Muscle of leg (tissue), 3 donors: ENCODE measurements at regions not wholly inside any gene's neighbourhood (a gene's known extent, or its start where the extent isn't known, plus 50 kb on each side); places are given as distances from the start of the nearest gene placed in this dataset.

Source experiments
- DNase-seq: peaks from one replicate; pipeline ENCODE4 v3.0.0; 2013
- H3K27ac ChIP-seq: one replicate; pipeline ENCODE4 v1.5.1; 2013; ENCODE audit warnings: mild to moderate bottlenecking, low read length, control low read depth
- H3K27me3 ChIP-seq: one replicate; pipeline ENCODE4 v1.6.1; 2013; ENCODE audit warnings: low read length; ENCODE audit not compliant: control insufficient read depth, insufficient read depth
- H3K36me3 ChIP-seq: one replicate; pipeline ENCODE4 v1.6.1; 2013; ENCODE audit warnings: low read length; ENCODE audit not compliant: control insufficient read depth, insufficient read depth
- H3K4me1 ChIP-seq: one replicate; pipeline ENCODE4 v1.6.1; 2013; ENCODE audit warnings: low read length; ENCODE audit not compliant: control insufficient read depth, insufficient read depth
- H3K4me3 ChIP-seq: one replicate; pipeline ENCODE4 v1.5.1; 2013; ENCODE audit warnings: low read length, control low read depth
- H3K9me3 ChIP-seq: replicated peaks from 2 replicates; pipeline ENCODE4 v1.6.1; 2013; ENCODE audit warnings: low read depth, low read length; ENCODE audit not compliant: control insufficient read depth
- WGBS: methylation state at CpG from one replicate; pipeline ENCODE4 v1.1.5; 2013; ENCODE audit warnings: missing lambda C conversion rate; ENCODE audit not compliant: insufficient coverage; 5-methylcytosine and 5-hydroxymethylcytosine counted together

DNA sequence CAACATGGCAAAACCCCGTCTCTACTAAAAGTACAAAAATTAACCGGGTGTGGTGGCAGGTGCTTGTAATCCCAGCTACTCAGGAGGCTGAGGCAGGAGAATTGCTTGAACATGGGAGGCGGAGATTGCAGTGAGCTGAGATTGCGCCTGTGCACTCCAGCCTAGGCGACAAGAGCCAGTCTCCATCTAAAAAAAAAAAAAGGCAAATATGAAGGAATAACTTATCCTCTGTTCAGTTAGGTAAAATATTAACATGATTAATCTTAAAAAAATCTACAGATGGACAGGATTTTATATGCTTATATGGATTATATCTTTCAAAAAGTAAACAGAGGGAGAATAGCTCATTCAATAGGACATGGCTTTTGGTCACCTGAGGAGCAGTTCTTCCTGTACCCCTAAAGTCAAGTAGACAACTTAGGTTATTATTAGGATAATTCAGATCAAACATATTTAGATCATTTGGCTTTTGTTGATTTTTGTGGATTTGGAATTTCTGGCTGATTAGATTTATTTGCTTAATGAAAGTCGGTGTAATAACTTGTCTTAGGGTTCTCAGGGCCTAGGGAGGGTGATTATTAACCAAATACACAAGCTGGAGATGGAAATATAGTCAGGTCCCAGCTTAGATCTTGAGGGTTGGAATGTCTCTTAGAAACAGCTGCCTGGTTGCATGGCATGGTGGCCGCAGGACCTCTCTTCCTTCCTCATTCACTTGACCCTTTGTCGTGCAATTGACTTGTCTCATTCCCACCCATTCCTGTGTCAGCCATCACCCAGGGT lies 82.1 kb upstream of the ONECUT1 start:
- no peaks in the 10 kb centered on the region for H3K9me3 ChIP-seq
- H3K27ac ChIP-seq: no peak overlapping the region
- no peak for DNase-seq
- no peaks in the 10 kb centered on the region for H3K36me3 ChIP-seq
- H3K4me1 ChIP-seq: no peaks in the 10 kb centered on the region
- H3K27me3 ChIP-seq: no peaks in the 10 kb centered on the region
- 100% methylated on average over 1 of the region's 8 CpGs for WGBS
- H3K4me3 ChIP-seq: no peak overlapping the region

DNA sequence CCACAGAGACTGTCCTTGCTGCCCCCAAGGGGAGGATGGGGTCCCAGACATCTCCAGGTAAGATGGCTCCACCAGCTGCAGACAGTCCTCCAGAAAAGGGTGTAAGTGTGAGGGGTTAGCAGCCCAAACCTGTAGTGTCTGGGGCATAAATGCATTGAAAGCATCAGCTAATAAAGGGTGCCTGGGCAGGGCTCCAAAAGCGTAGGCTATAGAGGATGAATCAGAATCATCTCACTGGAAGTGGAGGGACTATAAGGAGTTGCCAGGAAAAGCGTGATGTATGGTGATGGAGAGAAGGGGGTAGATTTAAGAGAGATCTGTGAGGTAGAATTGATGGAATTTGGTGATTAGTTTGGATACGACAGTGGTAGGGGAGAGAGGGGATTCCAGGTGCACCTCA lies 79.9 kb upstream of the ONECUT1 start:
- Histone ChIP-seq H3K27me3 (no peaks in the 10 kb centered on the region), H3K36me3 (no peaks in the 10 kb centered on the region), H3K9me3 (no peaks in the 10 kb centered on the region), H3K27ac (no peak overlapping the region), H3K4me3 (no peak overlapping the region), H3K4me1 (no peaks in the 10 kb centered on the region)
- 60% methylated on average over 3 of the region's 3 CpGs for WGBS
- no peak for DNase-seq

DNA sequence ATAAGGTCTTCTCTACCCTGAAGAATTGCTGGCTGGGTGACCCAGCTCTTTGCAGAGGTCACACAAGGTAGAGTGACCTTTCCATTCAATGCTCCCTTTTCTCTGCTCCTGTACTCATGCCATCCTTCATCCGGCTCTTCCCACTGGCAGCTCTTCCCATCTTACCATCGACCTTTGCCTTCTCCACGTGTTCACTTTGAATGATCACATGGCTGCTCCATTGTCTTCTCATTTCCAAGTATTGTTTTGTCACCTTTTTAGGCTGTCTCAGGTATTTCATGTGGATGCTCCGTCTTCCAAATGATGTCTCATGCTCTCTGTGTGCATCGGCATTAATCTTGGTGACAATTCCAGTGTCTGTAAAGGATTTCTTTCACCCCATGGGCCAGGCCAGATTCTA lies 76.6 kb upstream of the ONECUT1 start:
- WGBS: 63% methylated on average over 3 of the region's 5 CpGs
- H3K27me3 ChIP-seq: no peaks in the 10 kb centered on the region

DNA sequence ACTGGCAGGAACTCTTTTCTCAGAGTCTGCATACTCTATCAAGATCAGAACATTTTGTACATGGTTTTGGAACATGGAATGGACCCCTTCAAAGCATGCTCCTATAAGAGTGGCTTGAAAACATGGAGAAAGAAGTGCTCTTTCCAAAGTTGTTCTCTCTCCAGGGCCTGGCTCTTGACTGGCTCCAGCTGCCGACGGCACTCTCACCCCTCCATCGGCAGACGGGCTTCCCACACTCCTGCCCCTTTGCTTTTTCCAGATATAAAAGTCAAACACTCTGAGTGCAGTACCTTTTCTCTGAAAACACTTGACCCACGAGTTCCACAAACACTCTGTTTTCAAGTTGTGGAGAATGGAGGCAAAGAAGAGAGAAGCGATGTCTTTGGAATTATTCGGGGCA lies 72.5 kb upstream of the ONECUT1 start:
- Histone ChIP-seq H3K9me3 (no peaks in the 10 kb centered on the region), H3K4me3 (no peak overlapping the region), H3K4me1 (no peaks in the 10 kb centered on the region), H3K27me3 (peaks cover 2% of the 10 kb centered on the region), H3K27ac (no peak overlapping the region), H3K36me3 (no peaks in the 10 kb centered on the region)
- 65% methylated on average over 5 of the region's 7 CpGs for WGBS
- no peak for DNase-seq

More for the DNA sequence above, 76.6 kb upstream of the ONECUT1 start:
- Histone ChIP-seq H3K9me3 (no peaks in the 10 kb centered on the region), H3K4me1 (no peaks in the 10 kb centered on the region), H3K36me3 (no peaks in the 10 kb centered on the region), H3K27ac (no peak overlapping the region), H3K4me3 (no peak overlapping the region)
- no peak for DNase-seq

DNA sequence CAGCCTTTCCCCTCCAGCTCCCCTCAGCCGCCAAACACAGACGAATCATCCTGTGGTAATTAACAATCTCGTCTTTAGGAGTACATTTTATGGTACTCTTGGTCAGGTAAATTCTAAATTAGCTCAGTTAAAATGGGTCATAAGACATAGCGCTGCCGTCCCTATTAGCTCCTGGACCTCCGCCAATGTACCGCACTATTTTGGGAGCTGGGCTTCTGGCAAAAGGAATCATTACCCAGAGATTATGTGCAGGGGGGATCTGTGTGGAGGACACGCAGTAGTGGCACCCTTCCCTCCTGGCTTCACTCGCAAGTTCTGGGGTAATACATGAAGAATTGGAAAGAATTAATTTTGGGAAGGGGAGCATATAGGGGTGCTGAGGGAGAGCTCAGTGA lies 68.6 kb upstream of the ONECUT1 start:
- peaks cover 4% of the 10 kb centered on the region for H3K27me3 ChIP-seq
- H3K4me3 ChIP-seq: no peak overlapping the region
- no peak overlapping the region for H3K27ac ChIP-seq
- H3K36me3 ChIP-seq: no peaks in the 10 kb centered on the region
- no peaks in the 10 kb centered on the region for H3K9me3 ChIP-seq
- no peaks in the 10 kb centered on the region for H3K4me1 ChIP-seq
- 66% methylated on average over 8 of the region's 9 CpGs for WGBS
- DNase-seq: no peak

DNA sequence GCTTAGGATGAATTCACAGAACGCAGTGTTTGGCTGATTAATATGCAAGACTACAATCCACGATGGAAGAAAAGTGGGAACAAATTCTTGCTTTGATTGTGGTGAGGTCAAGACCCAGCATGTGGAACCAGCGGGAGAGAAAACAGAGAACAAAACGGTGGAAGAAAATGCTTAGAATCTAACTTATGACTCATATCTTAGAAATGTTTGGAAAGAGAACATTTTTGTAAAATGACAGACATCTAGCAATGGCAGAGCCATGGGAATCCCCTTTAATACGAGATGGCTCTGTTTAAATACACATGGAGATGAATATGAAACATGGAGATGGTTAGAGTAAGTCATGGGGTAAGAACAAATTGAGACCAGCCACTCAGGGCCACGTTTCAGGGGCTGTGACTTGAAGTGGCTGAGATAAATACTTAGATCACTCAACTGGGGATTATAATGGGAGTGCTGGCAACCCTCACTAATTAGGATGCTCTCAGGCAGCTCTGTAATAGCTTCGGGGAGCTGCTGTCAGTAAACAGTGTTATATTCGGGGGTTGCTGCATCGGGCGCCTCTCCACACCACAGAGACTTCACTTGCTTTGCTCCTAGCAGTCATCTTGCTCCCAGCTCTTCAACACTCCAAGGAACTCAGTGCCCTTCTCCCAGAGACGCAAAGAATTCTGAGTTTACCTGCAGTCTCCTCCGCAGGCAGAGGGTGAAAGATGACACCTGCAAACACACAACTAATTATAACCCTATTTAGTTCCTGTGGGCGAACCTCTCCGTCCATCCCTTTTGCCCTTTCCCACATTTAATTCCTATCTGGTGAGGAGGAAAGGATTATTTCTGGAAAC lies 68.0 kb upstream of the ONECUT1 start:
- Histone ChIP-seq H3K4me3 (no peak overlapping the region), H3K36me3 (no peaks in the 10 kb centered on the region), H3K27me3 (peaks cover 4% of the 10 kb centered on the region), H3K9me3 (no peaks in the 10 kb centered on the region), H3K4me1 (no peaks in the 10 kb centered on the region), H3K27ac (no peak overlapping the region)
- 44% methylated on average over 7 of the region's 14 CpGs for WGBS
- DNase-seq: no peak

DNA sequence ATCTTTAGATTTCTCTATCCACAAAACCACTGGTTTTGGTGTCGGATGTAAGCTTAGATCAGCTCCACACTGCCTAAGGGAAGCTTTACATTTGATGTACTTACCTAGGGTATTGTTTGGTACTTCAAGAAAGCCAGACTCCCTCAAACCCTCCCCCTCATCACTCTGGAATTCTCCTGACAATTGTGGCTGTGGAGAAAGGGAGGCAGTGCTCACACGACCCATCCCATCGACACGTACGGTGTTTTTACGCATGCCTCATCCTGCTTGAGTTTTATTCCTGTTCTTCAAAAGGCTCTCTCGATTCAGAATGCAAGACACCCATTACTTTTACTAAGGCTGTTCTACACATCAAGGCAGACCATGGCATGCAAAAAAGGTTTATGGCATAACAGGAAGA lies 67.3 kb upstream of the ONECUT1 start:
- no peaks in the 10 kb centered on the region for H3K36me3 ChIP-seq
- WGBS: 30% methylated on average over 4 of the region's 7 CpGs
- H3K27me3 ChIP-seq: peaks cover 4% of the 10 kb centered on the region
- DNase-seq: no peak
- H3K9me3 ChIP-seq: no peaks in the 10 kb centered on the region
- no peak overlapping the region for H3K4me3 ChIP-seq
- H3K4me1 ChIP-seq: no peaks in the 10 kb centered on the region
- H3K27ac ChIP-seq: no peak overlapping the region

DNA sequence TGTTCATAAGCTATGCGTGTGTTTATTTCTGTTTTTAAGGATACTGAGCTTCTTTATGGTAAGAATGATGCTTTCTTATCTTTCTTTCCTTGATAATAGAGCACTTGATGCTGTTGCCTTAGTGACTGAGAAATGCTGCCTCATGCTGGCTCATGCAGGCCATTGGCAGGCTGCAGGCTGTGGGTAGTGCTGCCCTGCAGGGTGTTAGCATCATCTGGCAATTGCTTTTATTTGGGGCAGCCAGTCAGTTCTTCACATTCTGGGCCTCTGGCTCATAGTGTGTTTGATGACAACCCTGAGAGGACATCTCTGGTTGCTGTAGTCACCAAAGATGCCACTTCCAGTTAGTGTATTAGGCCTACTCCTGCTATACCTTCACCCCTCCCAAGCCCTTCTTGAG lies 66.2 kb upstream of the ONECUT1 start:
- WGBS: no CpG with 5 or more reads among the region's 1 CpG
- no peak overlapping the region for H3K4me3 ChIP-seq
- no peak for DNase-seq
- H3K27me3 ChIP-seq: peaks cover 4% of the 10 kb centered on the region
- no peaks in the 10 kb centered on the region for H3K9me3 ChIP-seq
- H3K27ac ChIP-seq: no peak overlapping the region
- no peaks in the 10 kb centered on the region for H3K36me3 ChIP-seq
- H3K4me1 ChIP-seq: no peaks in the 10 kb centered on the region

DNA sequence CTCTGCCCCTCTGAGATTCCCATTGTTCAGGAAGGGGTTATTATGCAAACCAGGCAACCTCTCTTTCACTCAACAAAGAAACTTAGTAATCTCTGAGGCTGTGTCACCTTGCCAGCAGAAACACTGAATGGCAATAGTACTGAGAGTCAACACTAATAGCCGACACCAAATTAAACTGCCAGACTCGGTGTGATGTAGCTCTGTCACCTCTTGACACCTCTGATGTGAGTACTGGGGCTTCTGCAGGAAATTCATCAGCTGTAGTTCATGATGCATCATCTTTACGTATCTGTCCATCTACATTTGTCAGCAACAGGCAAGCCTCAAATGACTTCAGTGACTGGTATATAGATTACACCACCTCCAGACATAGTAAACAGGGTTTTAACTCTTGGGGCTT lies 65.0 kb upstream of the ONECUT1 start:
- Histone ChIP-seq H3K4me3 (no peak overlapping the region), H3K27me3 (peaks cover 4% of the 10 kb centered on the region), H3K4me1 (no peaks in the 10 kb centered on the region), H3K9me3 (no peaks in the 10 kb centered on the region), H3K36me3 (no peaks in the 10 kb centered on the region), H3K27ac (no peak overlapping the region)
- 48% methylated on average over 3 of the region's 3 CpGs for WGBS
- no peak for DNase-seq

DNA sequence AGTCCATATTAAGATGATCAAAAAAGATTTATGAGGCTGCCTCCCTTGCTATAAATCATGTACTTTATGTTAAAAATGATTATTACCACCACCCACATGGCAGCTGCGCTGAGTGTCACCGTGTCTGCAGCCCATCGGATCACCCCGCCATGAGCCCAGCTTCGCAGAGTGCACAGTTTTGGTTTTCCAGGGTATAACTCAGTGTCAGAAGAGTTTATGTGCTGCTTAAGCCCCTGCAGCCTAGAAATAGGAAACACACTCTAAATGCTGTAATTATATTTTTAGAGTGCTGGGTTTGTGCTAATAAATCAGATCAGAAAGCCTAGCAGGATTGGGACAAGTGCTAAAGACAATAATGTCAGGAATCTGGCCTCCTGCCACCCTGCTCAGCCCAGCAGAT lies 54.7 kb upstream of the ONECUT1 start:
- DNase-seq: no peak
- Histone ChIP-seq H3K27me3 (peaks cover 2% of the 10 kb centered on the region), H3K4me1 (no peaks in the 10 kb centered on the region), H3K4me3 (no peak overlapping the region), H3K9me3 (no peaks in the 10 kb centered on the region), H3K27ac (no peak overlapping the region), H3K36me3 (no peaks in the 10 kb centered on the region)
- WGBS: no CpG with 5 or more reads among the region's 5 CpGs
